ENCODE measurements at regions not wholly inside any gene's neighbourhood (a gene's known extent, or its start where the extent isn't known, plus 50 kb on each side); places are given as distances from the start of the nearest gene placed in this dataset.

GRCh38 chr3:178055939-178056338, 480.3 kb upstream of the KCNMB2 start:
- intact Hi-C loops (cut with micrococcal nuclease): no loop called here
- Mint-ChIP-seq H3K27me3 (peaks cover 3% of the 10 kb centered on the region), H3K9me3 (ENCODE audit: insufficient read depth) (no peaks in the 10 kb centered on the region), H3K27ac (no peak overlapping the region), H3K4me3 (no peak overlapping the region), H3K4me1 (no peaks in the 10 kb centered on the region)
- ATAC-seq (ENCODE audit: low read depth) (no peak), DNase-seq (no peak)
- no CpG with 5 or more reads among the region's 2 CpGs for WGBS (ENCODE audit: insufficient coverage)
- H3K4me3 ChIP-seq (ENCODE audit: control extremely low read depth in 1 of 5, extremely low read depth in 1 of 5, insufficient read depth in 1 of 5, low read depth in 2 of 5, low read length in 4 of 5): no peak overlapping the region
- no peaks in the 10 kb centered on the region for H3K9me3 ChIP-seq (ENCODE audit: control extremely low read depth in 1 of 3, control insufficient read depth in 2 of 3, insufficient read depth in 1 of 3, low read length in 2 of 3)
- POLR2A ChIA-PET: no interaction called here
- no peaks in the 10 kb centered on the region for H4K20me1 ChIP-seq (ENCODE audit: control insufficient read depth, insufficient read depth, low read length, poor library complexity, severe bottlenecking)
- no peaks in the 10 kb centered on the region for H3K4me1 ChIP-seq (ENCODE audit: control insufficient read depth in 2 of 2, insufficient read depth in 2 of 2, low read length in 2 of 2)
- no peak overlapping the region for H3K9ac ChIP-seq (ENCODE audit: low read length)
- H3K27me3 ChIP-seq (replicated peaks in 1 of 4; ENCODE audit: control extremely low read depth in 1 of 4, control insufficient read depth in 3 of 4, insufficient read depth in 4 of 4, low read length in 3 of 4): no peaks in the 10 kb centered on the region
- no peak overlapping the region for H2AFZ ChIP-seq (ENCODE audit: insufficient read depth, low read depth, low read length, poor library complexity, severe bottlenecking)
- no peaks in the 10 kb centered on the region for H3K79me2 ChIP-seq (ENCODE audit: control insufficient read depth, insufficient read depth, low read length)
- no peaks in the 10 kb centered on the region for H3K36me3 ChIP-seq (replicated peaks in 1 of 2; ENCODE audit: control extremely low read depth in 1 of 2, control insufficient read depth in 1 of 2, extremely low read depth in 1 of 2, insufficient read depth in 2 of 2, low read length in 1 of 2)
- CTCF ChIA-PET: no interaction called here
- H3K4me2 ChIP-seq (replicated peaks; ENCODE audit: low read depth, low read length, poor library complexity, severe bottlenecking): no peak overlapping the region
- H3K27ac ChIP-seq (ENCODE audit: low read length in 2 of 2): no peak overlapping the region
- TF ChIP-seq EZH2 (IDR thresholded peaks at IDR 0.05; ENCODE audit: borderline replicate concordance, insufficient read depth, low read depth, low read length, poor library complexity, severe bottlenecking): no peak

GRCh38 chr3:178056868-178057267, 479.4 kb upstream of the KCNMB2 start:
- H3K79me2 ChIP-seq (ENCODE audit: control insufficient read depth, insufficient read depth, low read length): no peaks in the 10 kb centered on the region
- H3K27ac ChIP-seq (ENCODE audit: low read length in 2 of 2): no peak overlapping the region
- DNase-seq (no peak), ATAC-seq (ENCODE audit: low read depth) (no peak)
- ChIA-PET POLR2A (no interaction called here), CTCF (no interaction called here)
- Mint-ChIP-seq H3K4me1 (no peaks in the 10 kb centered on the region), H3K27me3 (peaks cover 3% of the 10 kb centered on the region), H3K4me3 (no peak overlapping the region), H3K27ac (no peak overlapping the region), H3K9me3 (ENCODE audit: insufficient read depth) (no peaks in the 10 kb centered on the region)
- no CpG with 5 or more reads among the region's 1 CpG for WGBS (ENCODE audit: insufficient coverage)
- no peak overlapping the region for H3K9ac ChIP-seq (ENCODE audit: low read length)
- no peaks in the 10 kb centered on the region for H4K20me1 ChIP-seq (ENCODE audit: control insufficient read depth, insufficient read depth, low read length, poor library complexity, severe bottlenecking)
- H3K4me3 ChIP-seq (ENCODE audit: control extremely low read depth in 1 of 5, extremely low read depth in 1 of 5, insufficient read depth in 1 of 5, low read depth in 2 of 5, low read length in 4 of 5): no peak overlapping the region
- H3K36me3 ChIP-seq (replicated peaks in 1 of 2; ENCODE audit: control extremely low read depth in 1 of 2, control insufficient read depth in 1 of 2, extremely low read depth in 1 of 2, insufficient read depth in 2 of 2, low read length in 1 of 2): no peaks in the 10 kb centered on the region
- no peaks in the 10 kb centered on the region for H3K27me3 ChIP-seq (replicated peaks in 1 of 4; ENCODE audit: control extremely low read depth in 1 of 4, control insufficient read depth in 3 of 4, insufficient read depth in 4 of 4, low read length in 3 of 4)
- H3K4me2 ChIP-seq (replicated peaks; ENCODE audit: low read depth, low read length, poor library complexity, severe bottlenecking): no peak overlapping the region
- no peak overlapping the region for H2AFZ ChIP-seq (ENCODE audit: insufficient read depth, low read depth, low read length, poor library complexity, severe bottlenecking)
- intact Hi-C loops (cut with micrococcal nuclease): no loop called here
- TF ChIP-seq CTCF (IDR thresholded peaks at IDR 0.05): no peak
- no peak for TF ChIP-seq EZH2 (IDR thresholded peaks at IDR 0.05; ENCODE audit: borderline replicate concordance, insufficient read depth, low read depth, low read length, poor library complexity, severe bottlenecking)
- H3K9me3 ChIP-seq (ENCODE audit: control extremely low read depth in 1 of 3, control insufficient read depth in 2 of 3, insufficient read depth in 1 of 3, low read length in 2 of 3): no peaks in the 10 kb centered on the region
- no peaks in the 10 kb centered on the region for H3K4me1 ChIP-seq (ENCODE audit: control insufficient read depth in 2 of 2, insufficient read depth in 2 of 2, low read length in 2 of 2)
